ENCODE measurements at regions not wholly inside any gene's neighbourhood (a gene's known extent, or its start where the extent isn't known, plus 50 kb on each side); places are given as distances from the start of the nearest gene placed in this dataset.

GRCh38 chr16:22665048-22665797 lies 148.7 kb upstream of the HS3ST2 start:
- no peak overlapping the region for H2AFZ ChIP-seq (ENCODE audit: low read length)
- TF ChIP-seq, protein P1, sequence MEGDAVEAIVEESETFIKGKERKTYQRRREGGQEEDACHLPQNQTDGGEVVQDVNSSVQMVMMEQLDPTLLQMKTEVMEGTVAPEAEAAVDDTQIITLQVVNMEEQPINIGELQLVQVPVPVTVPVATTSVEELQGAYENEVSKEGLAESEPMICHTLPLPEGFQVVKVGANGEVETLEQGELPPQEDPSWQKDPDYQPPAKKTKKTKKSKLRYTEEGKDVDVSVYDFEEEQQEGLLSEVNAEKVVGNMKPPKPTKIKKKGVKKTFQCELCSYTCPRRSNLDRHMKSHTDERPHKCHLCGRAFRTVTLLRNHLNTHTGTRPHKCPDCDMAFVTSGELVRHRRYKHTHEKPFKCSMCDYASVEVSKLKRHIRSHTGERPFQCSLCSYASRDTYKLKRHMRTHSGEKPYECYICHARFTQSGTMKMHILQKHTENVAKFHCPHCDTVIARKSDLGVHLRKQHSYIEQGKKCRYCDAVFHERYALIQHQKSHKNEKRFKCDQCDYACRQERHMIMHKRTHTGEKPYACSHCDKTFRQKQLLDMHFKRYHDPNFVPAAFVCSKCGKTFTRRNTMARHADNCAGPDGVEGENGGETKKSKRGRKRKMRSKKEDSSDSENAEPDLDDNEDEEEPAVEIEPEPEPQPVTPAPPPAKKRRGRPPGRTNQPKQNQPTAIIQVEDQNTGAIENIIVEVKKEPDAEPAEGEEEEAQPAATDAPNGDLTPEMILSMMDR (conservative IDR thresholded peaks at IDR 0.05): no peak
- no peaks in the 10 kb centered on the region for H4K20me1 ChIP-seq (ENCODE audit: control insufficient read depth, insufficient read depth, insufficient read length)

More at GRCh38 chr16:22665048-22665797, 148.7 kb upstream of the HS3ST2 start:
- Histone ChIP-seq H3K4me1 (ENCODE audit: insufficient read depth, low read length) (no peaks in the 10 kb centered on the region; the same call in 1 of the 2 replicates), H3K4me2 (ENCODE audit: insufficient read depth, insufficient read length, low read length) (no peak overlapping the region), H3K9ac (ENCODE audit: extremely low read depth, insufficient read length, low read length) (no peak overlapping the region), H3K27ac (ENCODE audit: insufficient read length, low read depth, low read length) (no peak overlapping the region), H3K79me2 (ENCODE audit: insufficient read depth, low read length) (no peaks in the 10 kb centered on the region), H2BK15ac (ENCODE audit: low read depth, low read length) (no peak overlapping the region), H3K27me3 (ENCODE audit: insufficient read depth, low read length) (no peaks in the 10 kb centered on the region), H2BK12ac (ENCODE audit: insufficient read length, low read depth, low read length) (no peak overlapping the region), H4K8ac (replicated peaks; ENCODE audit: insufficient read length, low read depth, low read length) (no peak overlapping the region), H3K9me3 (ENCODE audit: control insufficient read depth, low read depth, low read length) (no peaks in the 10 kb centered on the region), H2BK20ac (ENCODE audit: low read depth, low read length, poor library complexity, severe bottlenecking) (no peak overlapping the region), H2BK5ac (ENCODE audit: insufficient read length, low read length) (no peak overlapping the region), H3K4ac (ENCODE audit: low read depth, low read length) (no peak overlapping the region), H3K14ac (ENCODE audit: insufficient read depth, low read length) (no peak overlapping the region; the same call in 1 of the 2 replicates), H3T11ph (ENCODE audit: low read length) (no peak overlapping the region), H4K5ac (ENCODE audit: insufficient read length, low read depth, low read length) (no peak overlapping the region), H3K18ac (ENCODE audit: insufficient read length, low read depth, low read length) (no peak overlapping the region), H3K56ac (ENCODE audit: insufficient read length, low read depth, low read length) (no peak overlapping the region), H3K23ac (ENCODE audit: insufficient read length, low read depth, low read length) (no peak overlapping the region), H4K91ac (ENCODE audit: insufficient read length, low read depth, low read length) (no peak overlapping the region), H3K23me2 (ENCODE audit: insufficient read length, low read depth, low read length, poor library complexity, severe bottlenecking) (peaks cover 2% of the 10 kb centered on the region), H2AK5ac (ENCODE audit: insufficient read length, low read length) (no peak overlapping the region), H2BK120ac (ENCODE audit: low read depth, low read length, poor library complexity, severe bottlenecking) (no peak overlapping the region), H3K79me1 (ENCODE audit: insufficient read depth, low read depth, low read length, poor library complexity, severe bottlenecking) (no peaks in the 10 kb centered on the region)
- Mint-ChIP-seq H3K27ac (no peak overlapping the region), H3K4me3 (no peak overlapping the region), H3K27me3 (ENCODE audit: low read depth) (no peaks in the 10 kb centered on the region), H3K4me1 (no peaks in the 10 kb centered on the region), H3K36me3 (ENCODE audit: insufficient read depth in 1 of 3, low read depth in 3 of 3) (no peaks in the 10 kb centered on the region), H3K9me3 (no peaks in the 10 kb centered on the region)
- WGBS (ENCODE audit: extremely low coverage, insufficient read length, low lambda C conversion rate): no CpG with 5 or more reads among the region's 9 CpGs
- DNase-seq: peak; percentile 23
